ENCODE measurements at regions not wholly inside any gene's neighbourhood (a gene's known extent, or its start where the extent isn't known, plus 50 kb on each side); places are given as distances from the start of the nearest gene placed in this dataset.
"Not testable (repeated sequence)": the region's sequence is repeated elsewhere in the genome, so short reads cannot be mapped to it uniquely, and the experiment has no call there.

DNA sequence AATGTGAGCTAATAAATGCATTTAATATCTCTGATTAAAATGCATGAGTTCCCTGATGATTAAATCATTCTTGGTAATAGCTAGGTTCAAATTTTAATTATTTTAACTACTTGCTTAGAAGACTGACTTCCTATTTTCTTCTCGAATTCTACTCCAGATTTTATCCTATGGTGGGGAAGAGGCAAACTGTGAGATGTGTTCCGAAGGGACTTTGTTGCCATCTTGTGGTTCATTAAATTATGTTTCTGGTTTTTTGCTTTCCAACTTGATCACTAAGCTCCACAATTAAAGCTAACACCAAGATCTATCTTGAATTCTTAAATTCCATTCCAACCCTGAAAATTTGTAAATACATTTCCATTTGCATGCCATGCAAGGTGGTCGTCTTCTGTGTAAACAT is 538.4 kb upstream of the PCDH20 start:
- DNase-seq, result no peak

DNA sequence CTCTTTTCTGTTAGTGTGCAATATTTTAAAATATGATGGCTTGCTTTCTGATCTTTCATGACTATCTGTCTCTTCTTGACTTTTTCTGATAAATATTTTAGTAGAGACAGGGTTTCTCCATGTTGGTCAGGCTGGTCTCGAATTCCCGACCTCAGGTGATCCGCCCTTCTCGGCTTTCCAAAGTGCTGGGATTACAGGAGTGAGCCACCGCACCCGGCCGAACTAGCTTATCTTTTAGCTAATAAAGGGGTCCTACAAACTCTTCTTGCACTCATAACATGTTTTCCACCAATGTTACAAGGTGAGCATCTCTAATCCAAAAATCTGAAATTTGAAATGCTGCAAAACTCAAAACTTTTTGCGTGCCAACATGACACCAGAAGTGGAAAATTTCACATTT is 535.2 kb upstream of the PCDH20 start:
- no peak for DNase-seq

DNA sequence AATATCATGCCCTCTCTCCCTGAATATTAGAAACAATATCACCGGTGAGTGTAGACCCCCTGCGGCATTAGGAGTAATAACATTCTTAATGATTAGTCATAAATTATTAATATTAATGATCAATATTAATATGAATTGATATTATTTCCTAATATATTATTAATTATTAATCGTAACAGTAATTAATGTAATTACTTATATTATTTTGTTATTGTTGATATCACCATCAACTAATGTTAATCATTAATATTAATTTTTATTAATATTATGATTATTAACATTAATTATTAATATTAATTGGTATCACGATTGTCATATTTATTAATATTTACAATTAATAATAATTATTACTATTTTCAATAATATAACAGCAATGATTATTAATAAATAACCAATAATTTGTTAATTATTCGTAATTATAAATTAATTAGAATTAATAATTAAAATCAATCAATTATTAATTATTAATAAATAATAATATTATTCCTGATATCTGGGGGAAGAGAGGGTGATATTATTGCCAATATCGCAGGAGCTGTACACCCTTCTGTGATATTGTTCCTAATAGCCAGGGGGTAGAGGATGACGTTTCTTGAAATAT is 528.8 kb upstream of the PCDH20 start:
- DNase-seq, result no peak

DNA sequence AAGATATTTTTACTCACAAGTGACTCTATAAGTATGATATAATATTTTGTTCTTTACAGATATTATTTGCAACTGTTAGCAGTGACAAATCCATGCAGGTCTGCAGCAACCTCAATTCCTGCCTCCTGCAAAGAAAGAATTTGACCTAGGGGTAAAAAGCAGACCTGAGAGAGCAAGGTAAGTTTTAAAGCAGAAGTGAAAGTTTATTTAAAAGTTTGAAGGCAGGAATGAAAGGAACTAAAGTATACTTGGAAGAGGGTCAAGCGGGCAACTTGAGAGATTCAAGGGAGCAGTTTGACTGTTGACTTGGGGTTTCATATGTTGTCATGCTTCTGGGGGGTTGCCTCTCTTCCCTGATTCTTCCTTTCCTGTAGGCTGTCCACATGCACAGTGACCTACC is 520.1 kb upstream of the PCDH20 start:
- DNase-seq, result no peak

DNA sequence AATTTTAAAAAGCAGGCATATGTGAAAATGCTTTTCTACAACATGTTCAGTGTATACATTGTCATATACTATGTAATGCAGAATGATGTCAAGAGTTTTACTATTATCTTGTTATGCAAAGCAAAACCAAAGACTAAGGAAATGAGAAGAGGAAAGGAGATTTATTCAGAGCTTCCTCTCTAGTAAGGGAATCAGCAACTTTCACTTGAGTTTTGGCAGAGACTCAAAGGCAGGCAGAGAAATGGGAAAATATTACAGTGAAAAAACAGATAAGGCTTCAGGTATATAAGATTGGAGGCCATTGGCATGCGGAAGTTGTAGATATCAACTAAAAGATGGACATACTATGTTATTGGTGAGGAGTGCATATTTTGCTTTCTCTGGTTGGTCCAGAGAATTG is 512.0 kb upstream of the PCDH20 start:
- DNase-seq, result no peak

DNA sequence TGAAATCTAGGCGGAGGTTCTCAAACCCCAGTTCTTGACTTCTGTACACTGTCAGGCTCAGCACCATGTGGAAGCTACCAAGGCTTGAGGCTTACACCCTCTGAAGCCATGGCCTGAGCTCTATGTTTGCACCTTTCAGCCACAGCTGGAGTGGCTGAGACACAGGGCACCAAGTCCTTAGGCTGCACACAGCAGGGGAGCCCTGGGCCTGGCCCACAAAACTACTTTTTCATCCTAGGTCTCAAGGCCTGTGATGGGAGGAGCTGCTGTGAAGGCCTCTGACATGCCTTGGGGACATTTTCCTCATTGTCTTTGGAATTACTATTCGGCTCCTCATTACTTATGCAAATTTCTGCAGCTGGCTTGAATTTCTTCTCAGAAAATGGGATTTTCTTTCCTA is 503.2 kb upstream of the PCDH20 start:
- no peak for DNase-seq

DNA sequence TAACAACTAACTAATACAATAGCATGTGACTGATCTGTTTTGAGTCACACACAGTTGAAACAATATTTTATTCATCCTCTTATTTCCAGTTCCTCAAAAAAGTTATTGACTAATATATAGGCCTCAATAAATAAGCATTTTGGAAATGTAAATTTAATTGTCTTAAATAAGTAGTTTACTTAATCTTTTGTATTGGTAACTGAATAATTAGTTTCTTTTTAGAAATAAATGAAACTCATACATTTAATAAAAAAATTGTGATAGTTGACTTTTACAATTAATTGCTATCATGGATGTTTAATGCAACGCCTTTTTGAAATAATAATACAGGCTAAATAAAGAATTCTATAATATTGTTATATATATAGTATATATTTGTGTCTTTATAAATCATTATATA is 500.8 kb upstream of the PCDH20 start:
- no peak for DNase-seq

DNA sequence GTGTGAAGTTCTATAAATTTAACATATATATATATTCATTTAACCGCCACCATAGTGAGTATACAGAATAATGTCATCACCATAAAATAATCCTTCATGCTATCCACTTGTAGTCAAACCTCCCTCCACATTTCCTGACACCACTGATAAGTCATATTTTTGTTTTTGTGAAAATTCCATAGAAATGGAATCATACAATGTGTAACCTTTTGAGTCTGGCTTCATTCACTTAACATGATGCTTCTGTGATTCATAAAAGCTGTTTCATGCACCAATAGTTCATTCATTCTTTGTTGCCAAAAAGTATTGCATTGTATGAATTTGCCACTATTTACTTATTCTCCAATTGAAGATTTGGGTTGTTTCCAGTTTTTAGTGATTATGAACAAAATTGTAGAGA is 497.5 kb upstream of the PCDH20 start:
- DNase-seq, result no peak

DNA sequence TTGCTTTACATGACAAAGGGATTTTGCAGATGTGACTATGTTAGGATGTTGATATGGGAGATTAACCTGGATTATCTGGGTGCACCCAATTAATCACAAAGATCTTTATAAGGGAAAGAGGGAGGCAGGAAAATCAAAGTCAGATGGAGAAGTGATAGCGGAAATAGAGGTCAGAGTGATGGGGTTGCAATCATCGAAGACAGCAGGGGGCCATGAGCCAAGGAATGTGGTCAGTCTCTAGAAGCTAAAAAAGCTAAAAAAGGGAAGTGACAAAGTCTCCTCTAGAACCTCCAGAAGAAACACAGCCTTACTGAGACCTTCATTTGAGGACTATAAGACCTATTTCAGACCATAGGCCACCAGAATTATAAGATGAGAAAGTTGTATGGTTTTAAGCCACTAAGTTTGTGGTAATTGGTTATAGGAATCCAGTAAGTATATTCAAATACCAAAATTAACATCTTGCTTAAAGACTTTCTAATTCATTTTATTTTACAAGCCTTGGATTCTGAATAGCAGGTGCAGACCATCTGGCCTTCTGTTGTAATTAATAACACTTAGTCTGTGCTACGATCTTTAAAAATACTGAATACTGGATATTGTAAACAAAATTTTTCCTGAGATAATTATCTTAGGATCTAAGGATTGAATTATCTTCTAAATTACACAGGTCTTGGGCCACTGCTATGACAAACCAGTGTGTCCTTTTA is 493.4 kb upstream of the PCDH20 start:
- no peak for DNase-seq

DNA sequence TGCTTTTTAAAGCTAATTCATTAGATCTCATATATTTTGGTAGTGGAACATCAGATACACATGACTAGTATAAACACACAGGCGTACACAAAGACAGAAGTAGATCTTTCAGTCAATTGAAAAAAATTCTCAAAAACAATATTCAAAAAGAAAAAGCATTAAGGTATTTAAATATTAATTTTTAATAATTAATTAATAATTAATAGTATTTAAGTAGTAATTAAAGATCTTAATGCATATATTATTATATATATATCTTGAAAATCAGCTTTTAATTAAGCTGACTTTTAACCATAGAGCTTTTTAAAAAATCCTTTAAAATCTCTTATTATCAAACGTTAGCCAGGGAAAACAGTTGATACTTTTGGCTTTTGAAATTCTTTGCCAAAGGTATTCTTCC is 489.4 kb upstream of the PCDH20 start:
- no peak for DNase-seq

DNA sequence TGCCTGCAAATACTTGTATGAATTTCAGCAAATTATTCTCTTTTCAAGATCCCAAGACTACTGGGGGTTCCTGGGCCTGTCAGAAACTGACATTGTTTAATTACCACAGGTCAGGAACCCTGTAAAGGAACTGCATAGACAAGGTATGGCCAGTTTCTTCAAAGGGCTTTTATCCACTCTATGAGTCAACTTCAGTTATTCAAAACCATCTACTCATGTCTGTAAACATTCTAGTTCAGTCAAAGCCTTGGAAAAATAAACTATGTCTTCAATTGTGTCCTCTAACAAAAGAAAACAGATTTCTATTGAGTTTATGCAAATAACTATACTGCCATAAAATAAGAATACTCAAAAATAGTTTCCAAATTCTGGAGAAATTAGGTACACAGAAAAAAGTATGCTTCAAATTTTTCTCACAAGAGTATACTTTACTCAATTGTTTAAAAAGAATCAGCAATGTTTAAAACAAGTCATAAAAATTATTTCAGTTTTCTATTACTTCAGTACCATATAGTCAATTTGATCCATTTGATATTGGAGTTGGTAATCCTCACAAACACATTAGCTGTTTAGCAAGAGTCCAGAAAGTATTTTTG is 486.4 kb upstream of the PCDH20 start:
- DNase-seq, result no peak

DNA sequence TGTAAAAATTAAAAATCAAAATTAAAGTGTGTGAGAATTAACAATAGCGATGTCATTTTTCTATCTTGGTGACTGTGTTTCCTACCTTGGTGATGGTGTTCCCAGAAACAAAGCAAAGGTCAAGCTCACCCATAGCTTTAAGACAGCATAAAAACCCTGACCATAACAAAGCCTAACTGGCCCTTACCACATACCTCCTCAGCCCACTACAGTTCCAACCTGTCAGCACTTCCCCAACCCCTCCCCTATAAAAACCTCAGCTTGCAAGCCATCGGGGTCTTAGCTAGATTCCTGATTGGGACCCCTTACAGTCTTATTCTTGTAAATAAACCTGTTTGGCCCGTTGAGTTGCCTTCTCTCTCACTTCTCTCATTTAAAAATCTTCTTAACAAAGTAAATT is 484.4 kb upstream of the PCDH20 start:
- DNase-seq, result no peak

DNA sequence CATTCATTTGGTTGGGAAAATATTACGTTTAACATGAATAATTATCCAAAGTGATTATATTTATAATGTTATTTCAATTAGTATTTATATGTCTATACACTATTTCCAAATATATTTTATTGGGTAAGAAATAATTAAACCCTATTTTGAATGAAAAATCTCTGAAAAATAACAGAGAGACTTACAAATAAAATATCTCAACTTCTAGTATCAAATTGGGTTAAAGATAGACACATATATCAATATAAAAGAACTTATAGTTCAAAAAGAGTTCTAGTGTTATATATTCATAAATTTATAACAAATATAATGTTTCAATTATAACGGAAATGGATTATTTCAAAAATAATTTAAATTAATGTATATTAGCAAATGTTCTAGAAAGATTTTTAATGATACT is 482.6 kb upstream of the PCDH20 start:
- DNase-seq, result no peak

DNA sequence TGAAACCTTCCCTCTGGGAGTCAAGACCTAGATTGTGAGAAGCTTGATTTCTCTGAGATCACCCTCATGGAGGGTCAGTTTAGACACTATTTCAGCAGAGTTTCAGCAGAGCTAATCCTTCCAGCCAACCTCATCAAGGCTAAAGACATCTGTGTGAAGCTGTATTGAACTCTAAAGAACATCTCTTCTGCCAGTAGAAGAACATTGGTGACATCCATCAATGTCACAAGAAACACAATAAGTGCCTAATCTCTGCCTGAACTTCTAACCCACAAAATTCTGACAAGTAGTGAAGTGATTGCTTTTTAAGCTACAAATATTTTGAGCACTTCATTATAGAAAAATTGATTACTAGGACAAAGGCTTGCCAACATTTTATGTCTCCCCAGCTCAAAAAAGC is 475.8 kb upstream of the PCDH20 start:
- no peak for DNase-seq

DNA sequence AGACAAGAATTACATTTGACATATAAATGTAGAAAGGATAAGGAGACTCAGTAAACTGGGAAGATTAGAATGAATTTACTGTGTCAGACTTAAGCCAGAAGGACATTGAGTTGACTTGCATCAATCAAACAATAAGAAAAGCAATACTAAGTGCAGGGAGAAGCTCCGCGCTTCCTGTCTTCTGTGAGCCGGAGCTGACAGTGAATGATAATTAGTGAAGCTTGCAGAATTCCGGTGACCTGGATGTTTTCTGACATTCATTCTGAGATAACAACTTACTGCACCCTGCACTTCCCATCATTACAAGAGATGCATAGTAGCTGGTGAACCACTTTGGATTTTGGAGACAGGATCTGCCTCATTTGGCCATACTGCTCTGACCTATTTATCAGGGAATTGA is 469.2 kb upstream of the PCDH20 start:
- no peak for DNase-seq

DNA sequence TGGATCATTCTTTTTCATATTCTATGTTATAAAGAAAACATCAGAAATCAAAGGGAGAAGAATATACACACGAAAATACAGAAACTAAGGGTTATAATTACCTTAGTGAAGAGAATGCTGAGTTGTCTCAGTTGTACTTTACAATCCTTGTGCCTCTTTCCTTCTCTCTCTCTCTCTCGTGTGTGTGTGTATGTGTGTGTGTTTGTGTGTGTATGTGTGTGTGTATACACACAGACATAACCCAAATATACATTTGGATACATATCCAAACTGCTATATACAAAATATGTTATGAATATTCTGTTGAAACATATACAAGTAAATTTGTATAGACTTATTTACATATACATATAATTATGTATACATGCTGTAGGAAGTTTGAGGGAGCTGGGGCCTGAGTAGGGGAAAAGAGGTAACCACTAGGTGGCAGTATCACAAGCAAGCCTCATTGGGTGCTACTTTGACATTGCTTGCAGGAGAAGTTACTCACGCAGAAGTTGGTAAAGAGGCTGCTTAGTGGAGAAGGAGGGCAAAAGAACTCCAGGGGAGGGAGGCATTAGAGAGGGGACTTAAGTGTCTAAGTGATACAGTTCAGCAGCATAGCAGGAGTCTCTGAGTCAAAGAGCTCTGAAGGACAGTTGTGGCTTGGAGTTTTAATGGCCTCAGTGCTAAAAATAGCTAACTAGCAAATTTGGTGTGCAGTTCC is 465.1 kb upstream of the PCDH20 start:
- DNase-seq, result no peak

DNA sequence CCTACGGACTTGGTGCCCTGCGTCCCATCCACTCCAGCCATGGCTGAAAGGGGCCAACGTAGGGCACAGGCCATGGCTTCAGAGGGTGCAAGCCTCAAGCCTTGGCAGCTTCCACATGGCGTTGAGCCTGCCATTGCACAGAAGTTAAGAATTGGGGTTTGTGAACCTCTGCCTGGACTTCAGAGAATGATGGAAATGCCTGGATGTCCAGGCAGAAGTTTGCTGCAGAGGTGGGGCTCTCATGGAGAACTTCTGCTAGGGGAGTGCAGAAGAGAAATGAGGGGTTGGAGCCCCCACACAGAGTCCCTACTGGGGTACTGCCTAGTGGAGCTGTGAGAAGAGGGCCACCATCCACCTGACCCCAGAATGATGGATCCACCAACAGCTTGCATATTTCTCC is 462.9 kb upstream of the PCDH20 start:
- not testable (repeated sequence) for DNase-seq

DNA sequence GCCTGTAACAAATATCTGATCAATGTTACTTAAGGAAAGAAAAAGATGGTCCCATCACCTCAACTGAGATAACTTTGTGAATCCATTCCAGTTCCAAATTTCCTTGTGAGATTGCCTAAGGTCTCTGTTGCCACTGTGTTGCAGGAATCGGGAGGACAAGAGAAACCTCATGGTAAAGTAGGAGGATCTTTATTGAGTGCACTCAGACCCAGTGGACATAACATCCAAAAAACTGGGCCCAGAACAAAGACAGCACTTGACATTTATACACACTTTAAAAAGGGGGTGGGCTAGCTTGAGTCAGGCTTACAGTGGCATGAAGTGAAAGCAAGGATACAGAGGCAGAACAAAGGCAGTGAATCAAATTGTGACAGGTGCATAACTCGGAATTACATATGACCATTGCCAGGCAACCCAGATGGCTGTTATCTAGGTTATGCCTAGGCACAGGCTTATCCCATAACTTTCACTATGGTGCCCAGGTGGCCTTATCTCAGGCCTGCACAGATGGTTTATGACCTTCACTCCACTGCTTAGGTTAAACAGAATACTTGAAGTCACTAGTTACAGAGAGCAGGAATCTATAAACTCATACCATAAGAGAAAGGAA is 459.4 kb upstream of the PCDH20 start:
- DNase-seq, result no peak

DNA sequence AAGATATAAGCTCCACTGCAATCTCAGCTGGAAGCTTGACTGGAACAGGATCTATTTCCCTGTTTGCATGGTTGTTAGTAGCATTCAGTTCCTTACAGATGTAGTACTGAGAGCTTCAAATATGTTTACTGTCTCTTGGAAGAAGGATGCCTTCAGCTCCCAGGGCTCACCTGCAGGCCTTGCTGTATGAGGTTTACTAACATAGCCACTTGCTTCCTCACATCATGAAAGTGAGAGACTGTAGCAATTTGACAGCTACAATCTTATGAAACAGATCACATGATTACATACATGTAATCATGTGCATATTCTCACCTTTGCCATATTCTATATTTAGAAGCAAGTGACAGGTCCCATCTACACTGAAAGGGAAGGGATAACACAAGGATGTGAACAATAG is 458.1 kb upstream of the PCDH20 start:
- no peak for DNase-seq

DNA sequence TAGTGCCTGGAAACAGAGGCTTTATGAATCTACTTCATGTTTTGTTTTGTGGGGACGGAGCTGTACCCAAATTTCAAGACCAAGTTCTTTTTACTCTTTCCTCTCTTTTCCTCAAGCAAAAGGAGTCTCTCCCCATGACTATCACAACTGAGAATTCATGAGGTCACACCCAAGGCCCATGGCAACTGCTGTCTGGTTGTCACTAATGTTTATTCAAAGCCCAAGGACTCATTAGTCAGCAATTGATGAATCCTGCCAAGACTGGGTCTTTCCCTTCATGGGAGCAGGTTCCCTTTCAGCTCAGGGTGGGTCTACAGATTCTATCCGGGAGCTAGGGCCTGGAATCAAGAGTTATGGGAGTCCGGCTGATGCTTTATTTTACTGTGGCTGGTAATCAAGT is 441.5 kb upstream of the PCDH20 start:
- no peak for DNase-seq

DNA sequence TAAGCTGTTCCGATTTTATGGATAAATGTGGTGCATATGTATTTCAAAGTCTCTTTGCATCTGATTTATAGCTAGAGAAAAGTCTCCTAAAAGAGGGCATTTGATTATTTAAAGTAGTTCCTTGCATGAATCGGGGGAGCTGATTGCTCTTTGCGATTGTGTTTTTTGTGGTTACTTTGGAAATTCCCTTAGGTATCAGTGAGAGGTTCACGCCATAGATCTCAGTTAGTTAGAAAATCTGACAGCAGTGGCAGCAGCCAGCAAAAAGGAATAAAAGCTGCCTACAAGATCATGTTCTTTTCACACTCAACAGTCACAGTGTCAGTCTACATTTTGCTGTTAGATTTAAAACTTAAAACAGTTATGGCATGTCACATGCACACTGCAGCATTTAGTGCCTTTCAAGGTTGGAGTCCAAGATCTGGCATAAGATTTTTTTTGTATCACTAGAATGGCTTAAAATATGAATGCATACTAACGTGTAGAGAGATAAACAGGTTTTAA is 436.5 kb upstream of the PCDH20 start:
- DNase-seq, result no peak

DNA sequence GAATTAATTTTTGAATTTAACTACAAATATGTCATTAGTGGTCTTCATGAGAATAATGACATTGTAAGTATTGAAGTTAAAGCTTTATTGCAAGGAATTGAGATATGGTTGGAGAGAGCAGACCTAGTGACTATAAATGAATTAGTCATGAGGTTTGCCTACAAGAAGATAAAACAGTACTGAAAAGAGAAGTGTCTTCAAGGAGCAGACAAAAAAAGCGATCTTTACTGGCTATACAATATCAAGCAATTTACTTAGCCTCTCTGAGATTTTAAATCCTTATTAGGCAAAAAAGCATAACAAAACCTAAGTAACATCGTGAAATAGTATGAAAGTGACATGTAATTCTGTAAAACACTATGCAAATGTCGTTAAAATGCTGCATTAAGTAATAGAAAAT is 435.1 kb upstream of the PCDH20 start:
- DNase-seq, result no peak

DNA sequence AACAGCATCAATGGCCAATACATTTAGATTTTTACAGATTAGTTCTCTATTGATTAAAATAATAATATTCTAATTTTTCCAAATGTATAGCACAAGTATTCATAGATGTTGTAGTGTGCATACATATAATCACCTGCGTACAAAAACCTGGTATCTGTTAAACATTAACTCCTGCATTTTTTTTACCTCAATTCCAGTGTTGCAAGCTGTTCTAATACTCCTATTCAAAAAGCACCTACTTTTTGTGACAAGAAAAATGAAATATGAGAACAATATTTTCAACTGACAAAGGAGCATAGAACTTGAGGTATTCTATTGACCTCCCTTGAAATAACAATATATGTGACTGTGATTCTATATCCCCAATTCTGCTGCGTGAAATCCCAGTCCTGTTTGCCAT is 422.9 kb upstream of the PCDH20 start:
- no peak for DNase-seq

DNA sequence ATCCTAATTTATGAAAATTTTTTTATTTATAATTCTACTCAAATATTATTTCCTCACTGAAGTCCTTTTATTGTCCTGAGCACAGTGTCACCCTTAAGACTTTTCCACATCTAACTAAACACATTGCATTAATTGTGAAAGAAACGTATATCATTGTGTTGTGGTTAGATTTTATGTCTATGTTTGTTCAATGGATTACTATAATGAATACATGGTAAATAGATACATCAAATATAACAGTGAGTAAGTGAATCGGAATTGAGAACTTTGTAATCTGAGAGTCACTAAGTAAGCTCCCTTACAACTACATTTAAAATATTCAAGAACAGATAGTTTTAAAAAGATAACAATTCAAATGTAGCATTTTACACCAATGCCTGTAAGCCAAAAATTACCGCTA is 417.6 kb upstream of the PCDH20 start:
- no peak for DNase-seq
